Vagina (tissue), 2 donors: ENCODE measurements at regions not wholly inside any gene's neighbourhood (a gene's known extent, or its start where the extent isn't known, plus 50 kb on each side); places are given as distances from the start of the nearest gene placed in this dataset.

Experiments used
- DNase-seq, 2 donors: peaks; one replicate each; pipeline ENCODE4 v3.0.0-alpha.2; 2017; ENCODE audit errors: extremely low spot score in 2 of 2
- H3K27ac ChIP-seq: fragments of 200-600 bp; sonication (generic); one replicate; pipeline ENCODE4 v1.5.1; 2019
- H3K27me3 ChIP-seq: fragments of 200-600 bp; sonication (generic); one replicate; pipeline ENCODE4 v1.5.1; 2019
- H3K36me3 ChIP-seq, 2 donors: fragments of 200-600 bp; sonication (generic); one replicate each; pipeline ENCODE4 v1.5.1; 2017 to 2019
- H3K4me1 ChIP-seq: fragments of 200-600 bp; sonication (generic); one replicate; pipeline ENCODE4 v1.5.1; 2019
- H3K4me3 ChIP-seq, 2 donors: fragments of 200-600 bp; sonication (generic); 1 replicate in 1 of 2; 2 replicates in 1 of 2; pipeline ENCODE4 v1.5.1; 2016 to 2019
- H3K9me3 ChIP-seq: fragments of 200-600 bp; sonication (generic); one replicate; pipeline ENCODE4 v1.5.1; 2019
- CTCF ChIP-seq, 3 experiments: fragments of 450-650 bp in 2 of 3; fragments of 200-600 bp in 1 of 3; sonication (generic) in 1 of 3; IDR thresholded peaks; one replicate each; pipeline ENCODE4 v1.5.1; 2017 to 2019; ENCODE audit warnings: antibody characterized with exemption in 3 of 3, mild to moderate bottlenecking in 2 of 3, moderate library complexity in 2 of 3
- POLR2A ChIP-seq, 2 donors: fragments of 450-650 bp; IDR thresholded peaks; one replicate each; pipeline ENCODE4 v1.6.1; 2017; ENCODE audit warnings: antibody characterized with exemption in 2 of 2, mild to moderate bottlenecking in 2 of 2, moderate library complexity in 2 of 2
- POLR2AphosphoS5 ChIP-seq, 2 donors: sonication (generic); formaldehyde crosslinking; IDR thresholded peaks; one replicate each; pipeline ENCODE4 v1.9.0; 2017; ENCODE audit warnings: antibody characterized with exemption in 2 of 2, mild to moderate bottlenecking in 2 of 2, low read depth in 1 of 2; ENCODE audit not compliant: insufficient read depth in 1 of 2
- intact Hi-C: fragments of 100-400 bp; cut with DNase I; formaldehyde crosslinking; loops from one replicate; pipeline ENCODE4 v1.15.1; 2023

- H3K27me3 ChIP-seq, result no peaks in the 10 kb centered on the region
- H3K36me3 ChIP-seq, result no peaks in the 10 kb centered on the region
- DNase-seq, result no peak
- H3K27ac ChIP-seq, result no peak overlapping the region
- intact Hi-C loops, result no loop called here
- H3K4me3 ChIP-seq, result no peak overlapping the region
- H3K9me3 ChIP-seq, result no peaks in the 10 kb centered on the region
- no peak for TF ChIP-seq POLR2AphosphoS5 (IDR thresholded peaks at IDR 0.05; ENCODE audit: insufficient read depth in 1 of 2, low read depth in 1 of 2)
- no peak for TF ChIP-seq CTCF (IDR thresholded peaks at IDR 0.05)
- no peak for TF ChIP-seq POLR2A (IDR thresholded peaks at IDR 0.05)
- H3K4me1 ChIP-seq, result no peaks in the 10 kb centered on the region
Observed at GRCh38 chr16:60419859-60420258, 1616.4 kb downstream of the CDH8 start.

- no peak for DNase-seq
- H3K36me3 ChIP-seq, result no peaks in the 10 kb centered on the region
- no peaks in the 10 kb centered on the region for H3K27me3 ChIP-seq
- H3K4me3 ChIP-seq, result no peak overlapping the region
- H3K4me1 ChIP-seq, result no peaks in the 10 kb centered on the region
- no peak overlapping the region for H3K27ac ChIP-seq
- TF ChIP-seq POLR2AphosphoS5 (IDR thresholded peaks at IDR 0.05; ENCODE audit: insufficient read depth in 1 of 2, low read depth in 1 of 2), result no peak
- no peak for TF ChIP-seq CTCF (IDR thresholded peaks at IDR 0.05)
- TF ChIP-seq POLR2A (IDR thresholded peaks at IDR 0.05), result no peak
- no peaks in the 10 kb centered on the region for H3K9me3 ChIP-seq
- intact Hi-C loops, result no loop called here
Observed at GRCh38 chr16:60414613-60415012, 1621.6 kb downstream of the CDH8 start.

GRCh38 chr16:60413969-60414368 lies 1622.3 kb downstream of the CDH8 start:
- Histone ChIP-seq H3K27ac (no peak overlapping the region), H3K4me3 (no peak overlapping the region), H3K4me1 (no peaks in the 10 kb centered on the region), H3K27me3 (no peaks in the 10 kb centered on the region), H3K9me3 (no peaks in the 10 kb centered on the region), H3K36me3 (no peaks in the 10 kb centered on the region)
- no peak for TF ChIP-seq POLR2AphosphoS5 (IDR thresholded peaks at IDR 0.05; ENCODE audit: insufficient read depth in 1 of 2, low read depth in 1 of 2)
- no peak for DNase-seq
- intact Hi-C loops, result no loop called here

- TF ChIP-seq POLR2AphosphoS5 (IDR thresholded peaks at IDR 0.05; ENCODE audit: insufficient read depth in 1 of 2, low read depth in 1 of 2) (no peak), CTCF (IDR thresholded peaks at IDR 0.05) (no peak), POLR2A (IDR thresholded peaks at IDR 0.05) (no peak)
- no peaks in the 10 kb centered on the region for H3K9me3 ChIP-seq
- DNase-seq, result no peak
- H3K27me3 ChIP-seq, result no peaks in the 10 kb centered on the region
- no peaks in the 10 kb centered on the region for H3K4me1 ChIP-seq
- H3K27ac ChIP-seq, result no peak overlapping the region
- intact Hi-C loops, result no loop called here
- H3K36me3 ChIP-seq, result no peaks in the 10 kb centered on the region
- H3K4me3 ChIP-seq, result no peak overlapping the region
Observed at GRCh38 chr16:60407606-60408005, 1628.6 kb downstream of the CDH8 start.

DNA sequence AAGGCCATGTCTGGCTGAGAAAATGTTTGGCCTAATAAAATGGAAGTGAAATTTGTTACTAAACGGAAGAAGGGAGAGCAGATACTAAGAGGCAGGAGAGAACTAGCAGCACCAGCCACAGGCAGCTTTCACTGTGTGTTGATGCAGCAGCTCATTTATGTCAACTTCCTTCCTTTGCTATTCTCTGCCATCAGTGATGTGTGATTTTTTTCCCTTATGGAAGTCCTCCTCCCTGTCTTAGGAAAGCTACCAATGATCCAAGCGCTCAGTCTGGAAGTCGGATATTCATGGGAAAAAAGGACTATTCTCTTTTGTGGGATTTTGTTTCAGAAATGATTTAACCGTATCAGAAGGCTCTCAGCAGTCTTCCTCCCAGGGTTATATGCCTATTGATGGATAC lies 1629.2 kb downstream of the CDH8 start:
- Histone ChIP-seq H3K4me3 (no peak overlapping the region), H3K27ac (no peak overlapping the region), H3K9me3 (no peaks in the 10 kb centered on the region), H3K27me3 (no peaks in the 10 kb centered on the region), H3K4me1 (no peaks in the 10 kb centered on the region), H3K36me3 (no peaks in the 10 kb centered on the region)
- no peak for TF ChIP-seq POLR2AphosphoS5 (IDR thresholded peaks at IDR 0.05; ENCODE audit: insufficient read depth in 1 of 2, low read depth in 1 of 2)
- no peak for TF ChIP-seq CTCF (IDR thresholded peaks at IDR 0.05)
- TF ChIP-seq POLR2A (IDR thresholded peaks at IDR 0.05), result no peak
- DNase-seq, result no peak
- intact Hi-C loops, result no loop called here

DNA sequence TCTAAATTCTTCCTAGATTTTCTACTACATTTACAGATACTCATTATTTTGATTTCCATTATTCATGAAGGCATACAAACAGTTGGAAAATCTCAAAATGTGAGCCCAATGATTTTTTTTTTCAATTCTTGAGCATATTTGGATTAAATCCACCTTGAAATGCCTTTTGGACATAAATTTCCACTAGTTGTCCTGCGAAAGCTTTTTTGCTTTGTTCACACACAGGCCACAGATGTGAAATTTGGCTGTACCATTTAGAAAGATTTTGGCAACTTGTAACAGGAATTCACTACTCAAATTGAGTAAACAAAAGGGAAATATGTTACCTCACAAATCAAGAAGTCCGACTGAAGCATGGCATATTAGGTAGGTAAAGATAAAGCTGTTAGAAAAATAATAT lies 1631.0 kb downstream of the CDH8 start:
- H3K9me3 ChIP-seq, result no peaks in the 10 kb centered on the region
- no peaks in the 10 kb centered on the region for H3K4me1 ChIP-seq
- H3K4me3 ChIP-seq, result no peak overlapping the region
- H3K27ac ChIP-seq, result no peak overlapping the region
- no peak for DNase-seq
- intact Hi-C loops, result no loop called here
- no peaks in the 10 kb centered on the region for H3K27me3 ChIP-seq
- TF ChIP-seq POLR2A (IDR thresholded peaks at IDR 0.05) (no peak), POLR2AphosphoS5 (IDR thresholded peaks at IDR 0.05; ENCODE audit: insufficient read depth in 1 of 2, low read depth in 1 of 2) (no peak), CTCF (IDR thresholded peaks at IDR 0.05) (no peak)
- H3K36me3 ChIP-seq, result no peaks in the 10 kb centered on the region
